H4 (cell line): ENCODE measurements at regions not wholly inside any gene's neighbourhood (a gene's known extent, or its start where the extent isn't known, plus 50 kb on each side); places are given as distances from the start of the nearest gene placed in this dataset.
"Not testable (repeated sequence)": the region's sequence is repeated elsewhere in the genome, so short reads cannot be mapped to it uniquely, and the experiment has no call there.

ENCODE experiments used
- DNase-seq: peaks from one replicate; pipeline ENCODE4 v3.0.0-alpha.2; 2015; ENCODE audit warnings: low spot score

GRCh38 chr6:11384531-11385309 is 152.3 kb upstream of the NEDD9 start:
- DNase-seq, result peak; percentile 15

GRCh38 chr6:11381801-11382513 is 149.5 kb upstream of the NEDD9 start:
- DNase-seq, result no peak

- no peak for DNase-seq
Observed at GRCh38 chr6:11380969-11381744, 148.7 kb upstream of the NEDD9 start.

GRCh38 chr6:11380549-11380948 is 148.1 kb upstream of the NEDD9 start:
- no peak for DNase-seq

- no peak for DNase-seq
Observed at GRCh38 chr6:11379805-11380204, 147.3 kb upstream of the NEDD9 start.

- DNase-seq, result no peak
Observed at GRCh38 chr6:11378639-11379038, 146.2 kb upstream of the NEDD9 start.

GRCh38 chr6:11374036-11375010 is 141.9 kb upstream of the NEDD9 start:
- DNase-seq, result no peak

- DNase-seq, result no peak
Observed at GRCh38 chr6:11373208-11373607, 140.7 kb upstream of the NEDD9 start.

- DNase-seq, result not testable (repeated sequence)
Observed at GRCh38 chr6:11372186-11372790, 139.8 kb upstream of the NEDD9 start.

- no peak for DNase-seq
Observed at GRCh38 chr6:11370191-11371018, 137.9 kb upstream of the NEDD9 start.

- DNase-seq, result no peak
Observed at GRCh38 chr6:11368760-11369159, 136.3 kb upstream of the NEDD9 start.

GRCh38 chr6:11368264-11368663 is 135.8 kb upstream of the NEDD9 start:
- DNase-seq, result no peak

GRCh38 chr6:11367638-11368199 is 135.3 kb upstream of the NEDD9 start:
- no peak for DNase-seq

- DNase-seq, result no peak
Observed at GRCh38 chr6:11366934-11367637, 134.6 kb upstream of the NEDD9 start.

- no peak for DNase-seq
Observed at GRCh38 chr6:11366183-11366933, 133.9 kb upstream of the NEDD9 start.

- DNase-seq, result no peak
Observed at GRCh38 chr6:11364971-11365397, 132.5 kb upstream of the NEDD9 start.

- DNase-seq, result no peak
Observed at GRCh38 chr6:11363881-11364576, 131.6 kb upstream of the NEDD9 start.

- no peak for DNase-seq
Observed at GRCh38 chr6:11362564-11362963, 130.1 kb upstream of the NEDD9 start.
